ENCODE measurements at regions not wholly inside any gene's neighbourhood (a gene's known extent, or its start where the extent isn't known, plus 50 kb on each side); places are given as distances from the start of the nearest gene placed in this dataset.

- TF ChIP-seq SNAI2 (CRISPR knock-in tag; IDR thresholded peaks at IDR 0.05) = 0 out of 2 replicates have a peak, but pooled peaks have one; percentile 41
- TF ChIP-seq TSHZ2 (CRISPR knock-in tag; IDR thresholded peaks at IDR 0.05) = peak; percentile 72
- TF ChIP-seq ZNF565 (CRISPR knock-in tag; conservative IDR thresholded peaks at IDR 0.05; ENCODE audit: low read depth) = no peak
- TF ChIP-seq CSRNP3 (CRISPR knock-in tag; IDR thresholded peaks at IDR 0.05) = 0 out of 2 replicates have a peak, but pooled peaks have one; percentile 15
- no peak for TF ChIP-seq ZFP30 (CRISPR knock-in tag; IDR thresholded peaks at IDR 0.05)
- peak; percentile 96 for TF ChIP-seq ISL1 (CRISPR knock-in tag; IDR thresholded peaks at IDR 0.05)
- peak; percentile 64 for TF ChIP-seq TCF4 (CRISPR knock-in tag; IDR thresholded peaks at IDR 0.05; ENCODE audit: borderline replicate concordance)
- TF ChIP-seq PPARA (CRISPR knock-in tag; IDR thresholded peaks at IDR 0.05; ENCODE audit: borderline replicate concordance) = 0 out of 2 replicates have a peak, but pooled peaks have one; percentile 13
- ATAC-seq = no peak; the same call in 2 of the 3 replicates
Observed at GRCh38 chr4:58138786-58139668, 1028.8 kb upstream of the IGFBP7 start.

GRCh38 chr4:58136604-58137003 is 1026.4 kb upstream of the IGFBP7 start:
- TF ChIP-seq RARB (CRISPR knock-in tag; IDR thresholded peaks at IDR 0.05) (no peak), TSHZ2 (CRISPR knock-in tag; IDR thresholded peaks at IDR 0.05) (peak; percentile 56; the same call in 1 of the 2 replicates), ZFP3 (CRISPR knock-in tag; IDR thresholded peaks at IDR 0.05) (no peak), TCF4 (CRISPR knock-in tag; IDR thresholded peaks at IDR 0.05; ENCODE audit: borderline replicate concordance) (peak; percentile 65), ESRRG (CRISPR knock-in tag; IDR thresholded peaks at IDR 0.05) (no peak), ISL1 (CRISPR knock-in tag; IDR thresholded peaks at IDR 0.05) (peak; percentile 34), ZNF8 (CRISPR knock-in tag; IDR thresholded peaks at IDR 0.05) (no peak), CSDC2 (CRISPR knock-in tag; IDR thresholded peaks at IDR 0.05) (no peak), CREB5 (CRISPR knock-in tag; IDR thresholded peaks at IDR 0.05; ENCODE audit: low read depth) (no peak), OSR1 (CRISPR knock-in tag; IDR thresholded peaks at IDR 0.05) (no peak), POU6F1 (CRISPR knock-in tag; IDR thresholded peaks at IDR 0.05; ENCODE audit: borderline replicate concordance, low read depth) (no peak), GLIS3 (CRISPR knock-in tag; IDR thresholded peaks at IDR 0.05) (no peak), CSRNP3 (CRISPR knock-in tag; IDR thresholded peaks at IDR 0.05) (no peak), PPARA (CRISPR knock-in tag; IDR thresholded peaks at IDR 0.05; ENCODE audit: borderline replicate concordance) (no peak), ZNF70 (CRISPR knock-in tag; IDR thresholded peaks at IDR 0.05) (no peak)

More at GRCh38 chr4:58136604-58137003, 1026.4 kb upstream of the IGFBP7 start:
- ATAC-seq = no peak

Measured in SK-N-SH treated with all-trans-retinoic acid at 6 μM for 48 hours (cell line).